ENCODE measurements at regions not wholly inside any gene's neighbourhood (a gene's known extent, or its start where the extent isn't known, plus 50 kb on each side); places are given as distances from the start of the nearest gene placed in this dataset.
"Not testable (repeated sequence)": the region's sequence is repeated elsewhere in the genome, so short reads cannot be mapped to it uniquely, and the experiment has no call there.

DNA sequence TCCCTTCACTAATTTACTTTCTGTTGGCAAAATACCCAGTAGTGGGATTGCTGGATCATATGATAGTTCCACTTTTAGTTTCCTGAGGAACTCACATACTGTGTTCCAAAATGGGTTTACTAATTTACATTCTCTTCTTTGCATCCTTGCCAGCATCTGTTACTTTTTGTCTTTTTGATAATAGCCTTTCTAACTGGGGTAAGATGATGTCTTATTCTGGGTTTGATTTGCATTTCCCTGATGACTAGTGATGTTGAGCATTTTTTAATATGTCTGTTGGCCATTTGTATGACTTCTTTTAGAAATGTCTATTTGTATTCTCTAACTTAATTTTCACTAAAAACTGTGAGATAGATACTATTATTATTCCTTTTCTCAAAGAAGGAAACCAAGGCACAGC is 411.7 kb downstream of the SOCS6 start:
- DNase-seq, result no peak
- no peaks in the 10 kb centered on the region for H3K4me1 ChIP-seq (ENCODE audit: control extremely low read depth in 1 of 4, control insufficient read depth in 4 of 4, insufficient read depth in 4 of 4, low read length in 3 of 4)
- H3K27ac ChIP-seq (ENCODE audit: insufficient read depth in 1 of 2, low read depth in 1 of 2, low read length in 2 of 2, poor library complexity in 1 of 2, severe bottlenecking in 2 of 2), result no peak overlapping the region
- H3K36me3 ChIP-seq (ENCODE audit: control insufficient read depth in 4 of 4, insufficient read depth in 4 of 4, low read length in 3 of 4), result no peaks in the 10 kb centered on the region
- H3K4me3 ChIP-seq (ENCODE audit: control insufficient read depth in 1 of 7, extremely low read depth in 1 of 7, insufficient read depth in 4 of 7, low read depth in 2 of 7, low read length in 6 of 7), result no peak overlapping the region
- ChIA-PET CTCF (no interaction called here), POLR2A (no interaction called here)
- H3K27me3 ChIP-seq (replicated peaks in 2 of 5; ENCODE audit: control insufficient read depth in 4 of 5, insufficient read depth in 5 of 5, low read length in 4 of 5), result no peaks in the 10 kb centered on the region
- peaks cover 0 to 5% (median 0%) of the 10 kb centered on the region in 5 experiments for H3K9me3 ChIP-seq (ENCODE audit: control extremely low read depth in 1 of 5, control insufficient read depth in 4 of 5, insufficient read depth in 2 of 5, low read depth in 1 of 5, low read length in 4 of 5)

DNA sequence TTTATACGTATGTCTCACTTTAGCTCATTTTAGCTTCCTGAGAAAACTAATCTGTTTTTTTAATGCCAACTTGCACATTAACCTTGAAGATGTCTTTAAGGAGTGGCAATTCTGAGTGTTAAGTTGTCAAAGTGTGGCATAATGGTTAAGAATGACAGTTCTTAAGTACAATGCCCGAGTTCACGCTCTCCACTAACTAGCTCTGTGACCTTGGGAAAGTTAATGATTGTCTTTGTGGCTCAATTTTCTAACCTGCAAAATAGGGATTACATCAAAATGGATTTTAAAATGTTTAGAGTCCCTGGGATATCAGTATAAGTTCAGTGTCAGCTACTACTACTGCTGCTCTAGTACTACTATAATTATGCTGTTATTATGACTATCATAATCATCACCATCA is 409.7 kb downstream of the SOCS6 start:
- ChIA-PET POLR2A (no interaction called here), CTCF (interaction anchor here (1.0 to 1.1 kb wide), 2 partner anchors 9 to 77 kb away, joined by 3 read pairs; no protein-coding TSS in a partner anchor)
- Histone ChIP-seq H3K4me1 (ENCODE audit: control extremely low read depth in 1 of 4, control insufficient read depth in 4 of 4, insufficient read depth in 4 of 4, low read length in 3 of 4) (no peaks in the 10 kb centered on the region), H3K9me3 (ENCODE audit: control extremely low read depth in 1 of 5, control insufficient read depth in 4 of 5, insufficient read depth in 2 of 5, low read depth in 1 of 5, low read length in 4 of 5) (peaks cover 0 to 5% (median 0%) of the 10 kb centered on the region in 5 experiments), H3K27ac (ENCODE audit: insufficient read depth in 1 of 2, low read depth in 1 of 2, low read length in 2 of 2, poor library complexity in 1 of 2, severe bottlenecking in 2 of 2) (no peak overlapping the region), H3K36me3 (ENCODE audit: control insufficient read depth in 4 of 4, insufficient read depth in 4 of 4, low read length in 3 of 4) (no peaks in the 10 kb centered on the region), H3K4me3 (ENCODE audit: control insufficient read depth in 1 of 7, extremely low read depth in 1 of 7, insufficient read depth in 4 of 7, low read depth in 2 of 7, low read length in 6 of 7) (no peak overlapping the region), H3K27me3 (replicated peaks in 2 of 5; ENCODE audit: control insufficient read depth in 4 of 5, insufficient read depth in 5 of 5, low read length in 4 of 5) (no peaks in the 10 kb centered on the region)
- no CpG with 5 or more reads among the region's 3 CpGs for WGBS (ENCODE audit: insufficient coverage)
- no peak for DNase-seq

DNA sequence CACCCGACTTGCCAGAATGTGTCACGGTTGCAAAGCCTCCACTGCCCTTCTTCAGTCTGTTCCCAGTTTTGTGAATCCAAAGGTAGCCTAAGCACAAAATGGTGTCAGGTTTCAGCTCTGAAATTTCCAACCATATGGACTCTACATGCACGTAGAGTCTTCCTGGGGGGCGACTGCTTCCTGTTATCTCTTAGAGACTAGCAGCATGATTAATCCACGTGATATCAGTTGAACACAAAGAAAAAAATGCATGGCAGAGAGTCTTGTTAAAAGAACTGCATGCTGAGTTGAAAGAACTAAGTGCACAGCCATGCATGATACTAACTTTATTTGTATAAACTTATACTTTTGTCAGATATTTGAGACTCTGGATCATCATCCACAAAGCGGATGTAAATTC is 404.4 kb downstream of the SOCS6 start:
- Histone ChIP-seq H3K27ac (ENCODE audit: insufficient read depth in 1 of 2, low read depth in 1 of 2, low read length in 2 of 2, poor library complexity in 1 of 2, severe bottlenecking in 2 of 2) (no peak overlapping the region), H3K4me1 (ENCODE audit: control extremely low read depth in 1 of 4, control insufficient read depth in 4 of 4, insufficient read depth in 4 of 4, low read length in 3 of 4) (peaks cover 0 to 9% (median 2%) of the 10 kb centered on the region in 4 experiments), H3K36me3 (ENCODE audit: control insufficient read depth in 4 of 4, insufficient read depth in 4 of 4, low read length in 3 of 4) (no peaks in the 10 kb centered on the region), H3K4me3 (ENCODE audit: control insufficient read depth in 1 of 7, extremely low read depth in 1 of 7, insufficient read depth in 4 of 7, low read depth in 2 of 7, low read length in 6 of 7) (no peak overlapping the region), H3K27me3 (replicated peaks in 2 of 5; ENCODE audit: control insufficient read depth in 4 of 5, insufficient read depth in 5 of 5, low read length in 4 of 5) (no peaks in the 10 kb centered on the region), H3K9me3 (ENCODE audit: control extremely low read depth in 1 of 5, control insufficient read depth in 4 of 5, insufficient read depth in 2 of 5, low read depth in 1 of 5, low read length in 4 of 5) (peaks cover 0 to 5% (median 0%) of the 10 kb centered on the region in 5 experiments)
- ChIA-PET POLR2A (no interaction called here), CTCF (interaction anchor here (1.3 to 1.4 kb wide), 2 partner anchors 9 to 41 kb away, joined by 3 to 4 read pairs; no protein-coding TSS in a partner anchor)
- no peak for DNase-seq
- 100% methylated on average over 4 of the region's 6 CpGs for WGBS (ENCODE audit: insufficient coverage)

DNA sequence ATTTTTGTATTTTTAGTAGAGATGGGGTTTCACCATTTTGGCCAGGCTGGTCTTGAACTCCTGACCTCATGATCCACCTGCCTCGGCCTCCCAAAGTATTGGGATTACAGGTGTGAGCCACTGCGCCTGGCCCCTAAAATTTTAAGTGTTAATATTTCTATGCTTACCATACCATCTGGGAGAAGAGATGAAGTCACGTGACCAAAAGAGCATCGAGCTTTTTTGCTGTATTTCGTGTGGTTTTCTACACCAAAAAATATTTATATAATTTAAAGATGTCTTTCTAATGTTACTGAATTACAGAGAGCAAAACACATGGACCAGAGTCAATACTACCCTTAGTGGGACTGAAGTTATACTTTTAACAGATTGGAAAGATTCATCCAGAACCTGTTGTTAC is 400.9 kb downstream of the SOCS6 start:
- H3K27ac ChIP-seq (ENCODE audit: insufficient read depth in 1 of 2, low read depth in 1 of 2, low read length in 2 of 2, poor library complexity in 1 of 2, severe bottlenecking in 2 of 2); H3K9me3 ChIP-seq (ENCODE audit: control extremely low read depth in 1 of 5, control insufficient read depth in 4 of 5, insufficient read depth in 2 of 5, low read depth in 1 of 5, low read length in 4 of 5); DNase-seq; H3K36me3 ChIP-seq (ENCODE audit: control insufficient read depth in 4 of 4, insufficient read depth in 4 of 4, low read length in 3 of 4); H3K27me3 ChIP-seq (replicated peaks in 2 of 5; ENCODE audit: control insufficient read depth in 4 of 5, insufficient read depth in 5 of 5, low read length in 4 of 5); POLR2A ChIA-PET; CTCF ChIA-PET; H3K4me3 ChIP-seq (ENCODE audit: control insufficient read depth in 1 of 7, extremely low read depth in 1 of 7, insufficient read depth in 4 of 7, low read depth in 2 of 7, low read length in 6 of 7): not testable (repeated sequence)
- no CpG with 5 or more reads among the region's 5 CpGs for WGBS (ENCODE audit: insufficient coverage)
- H3K4me1 ChIP-seq (ENCODE audit: control extremely low read depth in 1 of 4, control insufficient read depth in 4 of 4, insufficient read depth in 4 of 4, low read length in 3 of 4), result peaks cover 2 to 21% (median 5%) of the 10 kb centered on the region in 4 experiments

DNA sequence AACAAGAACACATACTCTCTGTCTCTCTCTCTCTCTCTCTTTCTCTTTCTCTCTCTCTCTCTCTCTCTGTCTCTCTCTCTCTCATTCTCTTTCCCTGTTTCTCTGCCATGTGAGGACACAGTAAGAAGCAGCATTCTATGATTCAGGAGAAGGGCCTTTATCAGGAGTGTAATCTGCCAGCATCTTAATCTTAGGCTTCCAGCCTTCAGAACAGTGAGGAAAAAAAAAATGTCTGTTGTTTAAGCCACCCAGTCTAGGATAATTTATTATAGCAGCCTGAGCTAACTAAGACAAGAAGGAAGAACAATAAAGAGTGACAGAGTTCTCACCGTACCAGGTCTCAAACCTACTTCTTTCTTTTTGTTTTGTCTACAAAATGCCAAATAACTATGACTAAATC is 399.4 kb downstream of the SOCS6 start:
- WGBS (ENCODE audit: insufficient coverage), result no CpG with 5 or more reads among the region's 1 CpG
- Histone ChIP-seq H3K27me3 (replicated peaks in 2 of 5; ENCODE audit: control insufficient read depth in 4 of 5, insufficient read depth in 5 of 5, low read length in 4 of 5) (no peaks in the 10 kb centered on the region), H3K9me3 (ENCODE audit: control extremely low read depth in 1 of 5, control insufficient read depth in 4 of 5, insufficient read depth in 2 of 5, low read depth in 1 of 5, low read length in 4 of 5) (no peaks in the 10 kb centered on the region), H3K4me3 (ENCODE audit: control insufficient read depth in 1 of 7, extremely low read depth in 1 of 7, insufficient read depth in 4 of 7, low read depth in 2 of 7, low read length in 6 of 7) (peak overlapping the region in 2 of 7 experiments; percentile 14 to 29), H3K36me3 (ENCODE audit: control insufficient read depth in 4 of 4, insufficient read depth in 4 of 4, low read length in 3 of 4) (no peaks in the 10 kb centered on the region), H3K27ac (ENCODE audit: insufficient read depth in 1 of 2, low read depth in 1 of 2, low read length in 2 of 2, poor library complexity in 1 of 2, severe bottlenecking in 2 of 2) (peak overlapping the region in 1 of 2 experiments; percentile 58), H3K4me1 (ENCODE audit: control extremely low read depth in 1 of 4, control insufficient read depth in 4 of 4, insufficient read depth in 4 of 4, low read length in 3 of 4) (peaks cover 2 to 21% (median 5%) of the 10 kb centered on the region in 4 experiments)
- peak; percentile 53 to 80 (median 73) for DNase-seq
- POLR2A ChIA-PET, result no interaction called here
- CTCF ChIA-PET, result interaction anchor here (1.0 kb wide), 1 partner anchor 89 kb away, joined by 3 read pairs; no protein-coding TSS in a partner anchor

DNA sequence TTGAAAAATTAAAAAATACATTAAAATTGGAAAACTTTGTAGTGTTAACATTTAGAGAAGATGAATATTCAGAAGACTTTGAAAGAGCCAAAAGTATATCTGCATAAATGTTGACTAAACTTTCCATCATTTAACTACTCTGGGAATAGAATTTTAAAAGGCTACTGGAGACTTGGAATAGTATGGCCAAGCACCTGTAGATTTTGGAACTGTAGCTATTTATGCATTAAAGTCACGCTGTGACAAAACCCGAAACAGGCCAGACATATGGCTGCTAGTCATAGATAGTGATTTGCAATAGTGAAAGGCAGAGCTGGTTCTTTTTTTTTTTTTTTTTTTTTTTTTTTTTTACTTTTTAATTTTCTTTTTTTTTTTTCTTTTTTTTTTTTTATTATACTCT is 396.0 kb downstream of the SOCS6 start:
- no peak for DNase-seq
- H3K27me3 ChIP-seq (replicated peaks in 2 of 5; ENCODE audit: control insufficient read depth in 4 of 5, insufficient read depth in 5 of 5, low read length in 4 of 5), result no peaks in the 10 kb centered on the region
- ChIA-PET CTCF (no interaction called here), POLR2A (no interaction called here)
- no peak overlapping the region for H3K4me3 ChIP-seq (ENCODE audit: control insufficient read depth in 1 of 7, extremely low read depth in 1 of 7, insufficient read depth in 4 of 7, low read depth in 2 of 7, low read length in 6 of 7)
- peaks cover 0 to 16% (median 5%) of the 10 kb centered on the region in 4 experiments for H3K4me1 ChIP-seq (ENCODE audit: control extremely low read depth in 1 of 4, control insufficient read depth in 4 of 4, insufficient read depth in 4 of 4, low read length in 3 of 4)
- no peak overlapping the region for H3K27ac ChIP-seq (ENCODE audit: insufficient read depth in 1 of 2, low read depth in 1 of 2, low read length in 2 of 2, poor library complexity in 1 of 2, severe bottlenecking in 2 of 2)
- no CpG with 5 or more reads among the region's 2 CpGs for WGBS (ENCODE audit: insufficient coverage)
- H3K36me3 ChIP-seq (ENCODE audit: control insufficient read depth in 4 of 4, insufficient read depth in 4 of 4, low read length in 3 of 4), result peaks cover 0 to 2% (median 0%) of the 10 kb centered on the region in 4 experiments
- H3K9me3 ChIP-seq (ENCODE audit: control extremely low read depth in 1 of 5, control insufficient read depth in 4 of 5, insufficient read depth in 2 of 5, low read depth in 1 of 5, low read length in 4 of 5), result no peaks in the 10 kb centered on the region

DNA sequence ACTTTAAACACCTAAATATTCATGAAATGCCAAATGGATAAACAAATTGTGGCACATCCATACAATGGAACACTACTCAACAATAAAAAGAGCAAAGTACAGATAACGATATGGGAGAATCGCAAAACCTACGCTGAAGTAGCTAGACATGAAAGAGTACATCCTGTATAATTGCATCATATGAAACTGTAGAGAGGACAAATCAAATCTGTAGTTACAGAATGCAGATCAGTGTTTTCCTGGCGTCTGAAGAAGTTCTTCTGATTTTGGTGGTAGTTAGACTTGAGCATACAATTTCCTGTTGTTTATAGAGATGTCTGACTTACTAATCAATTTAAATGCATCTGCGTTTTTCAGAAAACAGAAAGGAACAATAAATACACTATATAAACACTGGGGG is 394.4 kb downstream of the SOCS6 start:
- WGBS (ENCODE audit: insufficient coverage), result 100% methylated on average over 2 of the region's 5 CpGs
- Histone ChIP-seq H3K36me3 (ENCODE audit: control insufficient read depth in 4 of 4, insufficient read depth in 4 of 4, low read length in 3 of 4) (peaks cover 0 to 2% (median 0%) of the 10 kb centered on the region in 4 experiments), H3K27ac (ENCODE audit: insufficient read depth in 1 of 2, low read depth in 1 of 2, low read length in 2 of 2, poor library complexity in 1 of 2, severe bottlenecking in 2 of 2) (no peak overlapping the region), H3K4me3 (ENCODE audit: control insufficient read depth in 1 of 7, extremely low read depth in 1 of 7, insufficient read depth in 4 of 7, low read depth in 2 of 7, low read length in 6 of 7) (no peak overlapping the region), H3K9me3 (ENCODE audit: control extremely low read depth in 1 of 5, control insufficient read depth in 4 of 5, insufficient read depth in 2 of 5, low read depth in 1 of 5, low read length in 4 of 5) (no peaks in the 10 kb centered on the region), H3K4me1 (ENCODE audit: control extremely low read depth in 1 of 4, control insufficient read depth in 4 of 4, insufficient read depth in 4 of 4, low read length in 3 of 4) (peaks cover 0 to 12% (median 4%) of the 10 kb centered on the region in 4 experiments), H3K27me3 (replicated peaks in 2 of 5; ENCODE audit: control insufficient read depth in 4 of 5, insufficient read depth in 5 of 5, low read length in 4 of 5) (no peaks in the 10 kb centered on the region)
- POLR2A ChIA-PET, result no interaction called here
- CTCF ChIA-PET, result no interaction called here
- DNase-seq, result no peak
